Ascending aorta (tissue), 2 donors: ENCODE measurements at regions not wholly inside any gene's neighbourhood (a gene's known extent, or its start where the extent isn't known, plus 50 kb on each side); places are given as distances from the start of the nearest gene placed in this dataset.

Source experiments
- DNase-seq, 2 donors: peaks; one replicate each; pipeline ENCODE4 v3.0.0-alpha.2; 2019; ENCODE audit warnings: low spot score in 2 of 2
- H3K27ac ChIP-seq, 2 donors: fragments of 200-600 bp; sonication (generic); one replicate each; pipeline ENCODE4 v1.5.1; 2016 to 2017; ENCODE audit warnings: mild to moderate bottlenecking in 1 of 2
- H3K27me3 ChIP-seq: fragments of 200-600 bp; sonication (generic); one replicate; pipeline ENCODE4 v1.5.1; 2017
- H3K36me3 ChIP-seq, 2 donors: fragments of 200-600 bp; sonication (generic); one replicate each; pipeline ENCODE4 v1.5.1; 2016
- H3K4me1 ChIP-seq, 2 donors: fragments of 200-600 bp; sonication (generic); one replicate each; pipeline ENCODE4 v1.5.1; 2016 to 2017; ENCODE audit warnings: mild to moderate bottlenecking in 1 of 2
- H3K4me3 ChIP-seq, 2 donors: fragments of 200-600 bp; sonication (generic); one replicate each; pipeline ENCODE4 v1.5.1; 2016 to 2017; ENCODE audit warnings: mild to moderate bottlenecking in 1 of 2
- H3K9me3 ChIP-seq, 2 donors: fragments of 200-600 bp; sonication (generic); one replicate each; pipeline ENCODE4 v1.5.1; 2016
- intact Hi-C: fragments of 100-400 bp; cut with DNase I; formaldehyde crosslinking; loops from one replicate; pipeline ENCODE4 v1.15.1; 2023
- TF ChIP-seq, protein P1 (sequence below), 3 experiments: fragments of 200-600 bp in 2 of 3; fragments of 450-650 bp in 1 of 3; sonication (generic) in 2 of 3; IDR thresholded peaks; one replicate each; pipeline ENCODE4 v1.5.1; 2016 to 2019; ENCODE audit warnings: antibody characterized with exemption in 3 of 3, mild to moderate bottlenecking in 1 of 3, moderate library complexity in 1 of 3

DNA sequence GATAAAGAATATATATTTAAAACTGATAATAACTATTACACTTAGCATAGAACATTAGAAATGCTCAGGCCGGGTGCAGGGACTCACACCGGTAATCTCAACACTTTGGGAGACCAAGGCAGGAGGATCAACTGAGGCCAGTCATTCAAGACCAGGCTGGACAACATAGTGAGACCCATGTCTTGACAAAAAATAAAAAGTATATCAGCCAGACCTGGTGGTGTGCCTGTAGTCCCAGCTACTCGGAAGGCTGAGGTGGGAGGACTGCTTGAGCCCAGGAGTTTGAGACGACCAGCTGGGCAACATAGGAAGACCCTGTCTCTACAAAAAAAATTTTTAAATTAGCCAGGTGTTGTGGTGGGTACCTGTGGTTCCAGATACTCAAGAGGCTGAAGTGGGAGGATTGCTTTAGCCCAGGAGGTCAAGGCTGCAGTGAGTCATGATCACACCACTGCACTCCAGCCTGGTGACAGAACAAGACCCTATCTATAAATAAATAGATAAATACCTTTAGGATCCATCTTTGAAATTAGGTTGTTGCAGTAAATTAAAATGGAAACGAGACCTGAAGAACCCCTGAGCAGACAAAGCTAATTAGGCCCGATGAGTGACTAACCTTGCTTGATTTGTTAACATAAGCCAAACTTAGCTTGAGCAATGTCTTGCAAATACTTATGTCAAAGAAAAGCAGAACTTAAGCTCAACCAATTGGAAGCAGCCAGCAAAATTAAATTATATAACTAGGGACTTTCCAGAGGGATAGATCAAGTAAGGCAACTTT lies 75.8 kb upstream of the E2F3 start:
- Histone ChIP-seq H3K4me1 (no peaks in the 10 kb centered on the region), H3K9me3 (no peaks in the 10 kb centered on the region), H3K27me3 (no peaks in the 10 kb centered on the region), H3K27ac (no peak overlapping the region), H3K36me3 (no peaks in the 10 kb centered on the region), H3K4me3 (no peak overlapping the region)
- TF ChIP-seq, protein P1, sequence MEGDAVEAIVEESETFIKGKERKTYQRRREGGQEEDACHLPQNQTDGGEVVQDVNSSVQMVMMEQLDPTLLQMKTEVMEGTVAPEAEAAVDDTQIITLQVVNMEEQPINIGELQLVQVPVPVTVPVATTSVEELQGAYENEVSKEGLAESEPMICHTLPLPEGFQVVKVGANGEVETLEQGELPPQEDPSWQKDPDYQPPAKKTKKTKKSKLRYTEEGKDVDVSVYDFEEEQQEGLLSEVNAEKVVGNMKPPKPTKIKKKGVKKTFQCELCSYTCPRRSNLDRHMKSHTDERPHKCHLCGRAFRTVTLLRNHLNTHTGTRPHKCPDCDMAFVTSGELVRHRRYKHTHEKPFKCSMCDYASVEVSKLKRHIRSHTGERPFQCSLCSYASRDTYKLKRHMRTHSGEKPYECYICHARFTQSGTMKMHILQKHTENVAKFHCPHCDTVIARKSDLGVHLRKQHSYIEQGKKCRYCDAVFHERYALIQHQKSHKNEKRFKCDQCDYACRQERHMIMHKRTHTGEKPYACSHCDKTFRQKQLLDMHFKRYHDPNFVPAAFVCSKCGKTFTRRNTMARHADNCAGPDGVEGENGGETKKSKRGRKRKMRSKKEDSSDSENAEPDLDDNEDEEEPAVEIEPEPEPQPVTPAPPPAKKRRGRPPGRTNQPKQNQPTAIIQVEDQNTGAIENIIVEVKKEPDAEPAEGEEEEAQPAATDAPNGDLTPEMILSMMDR (IDR thresholded peaks at IDR 0.05): no peak
- intact Hi-C loops: no loop called here
- DNase-seq: no peak

DNA sequence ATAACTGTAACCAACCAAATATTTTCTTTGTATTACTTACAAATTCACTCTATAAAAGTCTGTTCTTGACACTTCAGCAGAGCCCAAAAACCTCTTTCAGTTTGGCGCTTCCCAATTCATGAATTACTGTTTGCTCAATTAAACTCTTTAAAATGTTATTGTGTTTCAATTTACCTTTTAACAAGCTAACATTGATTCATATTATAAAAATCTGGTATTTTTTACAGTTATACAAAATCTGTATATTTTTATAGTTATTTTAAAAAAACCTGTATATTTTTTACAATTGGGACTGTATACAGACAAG lies 75.3 kb upstream of the E2F3 start:
- Histone ChIP-seq H3K27me3 (no peaks in the 10 kb centered on the region), H3K9me3 (no peaks in the 10 kb centered on the region), H3K4me1 (no peaks in the 10 kb centered on the region), H3K27ac (no peak overlapping the region), H3K4me3 (no peak overlapping the region), H3K36me3 (no peaks in the 10 kb centered on the region)
- DNase-seq: no peak
- intact Hi-C loops: no loop called here
- TF ChIP-seq, protein P1 (IDR thresholded peaks at IDR 0.05): no peak

DNA sequence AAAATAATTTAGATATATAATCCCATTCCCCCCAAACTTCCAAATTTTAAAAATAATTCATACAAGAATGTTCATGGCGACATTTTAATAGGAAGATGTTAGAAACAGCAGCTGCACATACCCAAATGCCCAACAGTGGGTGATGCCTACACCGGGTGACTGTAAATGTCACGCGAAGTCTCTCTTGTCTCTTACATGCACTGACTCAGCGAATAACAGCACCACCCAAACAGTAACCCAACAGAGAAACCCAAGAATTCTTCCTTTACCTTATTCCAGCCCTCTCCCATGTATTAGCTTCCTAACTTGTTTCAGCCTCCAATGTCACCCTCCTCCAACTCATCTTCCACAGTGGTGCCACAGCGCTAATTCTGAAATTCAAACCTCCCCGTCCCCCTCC lies 74.5 kb upstream of the E2F3 start:
- Histone ChIP-seq H3K27ac (no peak overlapping the region), H3K9me3 (no peaks in the 10 kb centered on the region), H3K4me1 (no peaks in the 10 kb centered on the region), H3K36me3 (no peaks in the 10 kb centered on the region), H3K4me3 (no peak overlapping the region), H3K27me3 (no peaks in the 10 kb centered on the region)
- no peak for DNase-seq
- TF ChIP-seq, protein P1 (IDR thresholded peaks at IDR 0.05): no peak
- intact Hi-C loops: no loop called here

DNA sequence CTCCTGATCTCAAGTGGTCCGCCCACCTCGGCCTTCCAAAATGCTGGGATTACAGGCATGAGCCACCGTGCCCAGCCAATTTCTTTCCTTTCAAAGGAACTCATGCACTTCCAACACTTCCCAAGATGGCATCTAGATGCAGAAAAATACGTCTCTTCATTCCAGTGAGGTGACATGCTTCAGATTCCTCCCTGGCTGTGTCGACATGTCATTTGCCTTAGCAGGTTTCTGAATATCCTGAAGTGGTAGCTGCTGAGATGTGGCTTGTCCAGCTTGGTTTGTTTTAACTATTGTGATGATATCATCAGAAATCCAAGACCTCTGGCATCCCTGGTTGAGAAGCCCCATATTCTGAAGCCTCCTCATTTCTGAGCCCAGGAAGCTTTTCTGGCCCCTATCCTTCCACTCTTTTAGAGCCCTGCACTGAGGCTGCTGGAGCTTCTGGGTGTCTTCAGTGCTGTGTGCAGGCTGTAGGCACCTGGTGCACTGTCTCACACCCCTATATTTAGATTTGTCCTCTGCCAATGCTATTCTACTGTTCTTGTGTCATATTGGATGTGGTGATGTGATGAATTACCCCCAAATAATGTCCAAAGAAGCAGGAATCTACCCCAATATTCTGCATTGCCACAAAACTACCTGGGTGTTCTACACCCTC lies 73.3 kb upstream of the E2F3 start:
- H3K4me1 ChIP-seq: no peaks in the 10 kb centered on the region
- H3K9me3 ChIP-seq: no peaks in the 10 kb centered on the region
- H3K27ac ChIP-seq: no peak overlapping the region
- H3K4me3 ChIP-seq: no peak overlapping the region
- H3K36me3 ChIP-seq: no peaks in the 10 kb centered on the region
- DNase-seq: no peak
- no peaks in the 10 kb centered on the region for H3K27me3 ChIP-seq
- intact Hi-C loops: no loop called here
- TF ChIP-seq, protein P1 (IDR thresholded peaks at IDR 0.05): no peak

DNA sequence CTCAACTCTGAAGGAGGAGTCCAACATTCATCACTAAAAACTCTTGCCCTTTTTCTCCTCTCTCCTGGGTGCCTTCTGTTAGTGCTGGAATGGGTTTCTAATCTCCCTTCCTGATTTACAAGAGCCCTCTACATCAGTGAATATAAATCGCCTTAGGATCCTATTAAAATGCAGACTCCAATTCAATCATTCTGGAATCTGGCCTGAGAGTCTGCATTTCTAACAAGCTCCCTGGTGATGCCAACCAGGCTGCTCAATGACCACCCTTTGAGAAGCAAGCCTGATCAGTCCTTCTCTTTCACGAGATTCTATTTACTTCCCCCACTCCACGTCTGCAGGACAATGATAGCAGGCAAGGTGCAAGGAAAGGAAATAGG lies 72.8 kb upstream of the E2F3 start:
- TF ChIP-seq, protein P1 (IDR thresholded peaks at IDR 0.05): no peak
- H3K27ac ChIP-seq: no peak overlapping the region
- no peaks in the 10 kb centered on the region for H3K27me3 ChIP-seq
- no peak overlapping the region for H3K4me3 ChIP-seq
- no peaks in the 10 kb centered on the region for H3K9me3 ChIP-seq
- intact Hi-C loops: no loop called here
- no peak for DNase-seq
- H3K4me1 ChIP-seq: no peaks in the 10 kb centered on the region
- no peaks in the 10 kb centered on the region for H3K36me3 ChIP-seq
